ENCODE measurements at regions not wholly inside any gene's neighbourhood (a gene's known extent, or its start where the extent isn't known, plus 50 kb on each side); places are given as distances from the start of the nearest gene placed in this dataset.

GRCh38 chr5:114952876-114953275 lies 216.8 kb downstream of the TRIM36 start (continued):
- no peak for TF ChIP-seq PHF8 (conservative IDR thresholded peaks at IDR 0.05; ENCODE audit: low read depth, low read length)
- TF ChIP-seq CHD1 (IDR thresholded peaks at IDR 0.05; ENCODE audit: low read depth, low read length) = no peak
- TF ChIP-seq NANOG (IDR thresholded peaks at IDR 0.05; ENCODE audit: insufficient read depth, low read depth, low read length, poor library complexity, severe bottlenecking) = no peak
- no peak for TF ChIP-seq RNF2 (IDR thresholded peaks at IDR 0.05; ENCODE audit: borderline replicate concordance, low read depth, low read length, missing control alignments, poor library complexity, severe bottlenecking)
- TF ChIP-seq EZH2 (IDR thresholded peaks at IDR 0.05; ENCODE audit: low read depth, low read length, severe bottlenecking) = no peak
- TF ChIP-seq E2F6 (IDR thresholded peaks at IDR 0.05) = no peak

Measured in H1 (cell line).